HG03159 (cell line): ENCODE measurements at regions not wholly inside any gene's neighbourhood (a gene's known extent, or its start where the extent isn't known, plus 50 kb on each side); places are given as distances from the start of the nearest gene placed in this dataset.
A peak's percentile ranks its signal among the peaks of the same experiment; 100 is the strongest.

Experiments used
- ATAC-seq: cut with Tn5 transposase; IDR thresholded peaks from one replicate; pipeline ENCODE4 v1.9.1; 2021; ENCODE audit warnings: mild to moderate bottlenecking, moderate library complexity; ENCODE audit not compliant: unreplicated experiment

DNA sequence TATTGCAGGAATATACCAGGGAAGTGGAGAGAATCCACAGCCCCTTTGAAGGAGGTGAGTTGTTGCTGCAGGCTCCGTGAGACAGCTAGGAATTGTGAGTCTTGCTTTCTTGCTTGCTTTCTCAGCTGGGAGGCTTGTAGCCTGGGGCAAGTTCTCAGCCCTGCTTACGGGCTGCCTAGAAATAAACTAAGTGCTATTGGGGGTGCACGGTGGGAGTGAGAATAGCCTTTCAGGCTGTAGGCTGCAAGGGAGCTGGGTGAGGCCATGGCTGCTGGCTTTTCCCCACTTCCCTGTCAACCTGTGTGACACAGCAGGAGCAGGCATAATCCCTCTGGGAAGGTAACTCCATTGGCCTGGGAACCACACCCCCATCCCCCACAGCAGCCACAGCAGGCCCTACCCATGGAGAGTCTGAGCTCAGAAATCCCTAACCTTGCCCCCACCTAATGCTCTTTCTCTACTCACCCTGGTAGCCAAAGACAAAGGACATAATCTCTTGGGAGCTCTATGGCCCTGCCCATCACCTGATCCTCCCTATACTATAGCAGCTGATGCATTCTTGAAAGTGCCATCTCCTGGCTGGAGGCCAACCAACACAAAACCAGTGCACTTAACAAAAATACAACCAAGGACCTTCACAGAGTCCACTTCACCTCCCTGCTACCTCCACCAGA is 113.0 kb downstream of the MMRN1 start:
- no peak for ATAC-seq

DNA sequence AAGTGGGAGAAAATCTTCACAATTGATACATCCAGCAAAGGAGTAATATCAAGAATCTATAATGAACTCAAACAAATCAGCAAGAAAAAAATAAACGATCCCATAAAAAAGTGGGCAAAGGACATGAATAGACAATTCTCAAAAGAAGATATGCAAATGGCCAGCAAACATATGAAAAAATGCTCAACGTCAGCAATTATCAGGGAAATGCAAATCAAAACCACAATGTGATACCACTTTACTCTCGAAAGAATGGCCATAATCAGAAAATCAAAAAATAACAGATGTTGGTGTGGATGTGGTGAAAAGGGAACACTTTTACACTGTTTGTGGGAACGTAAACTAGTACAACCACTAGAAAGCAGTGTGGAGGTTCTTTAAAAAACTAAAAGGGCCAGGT is 114.3 kb upstream of the CCSER1 start:
- no peak for ATAC-seq

DNA sequence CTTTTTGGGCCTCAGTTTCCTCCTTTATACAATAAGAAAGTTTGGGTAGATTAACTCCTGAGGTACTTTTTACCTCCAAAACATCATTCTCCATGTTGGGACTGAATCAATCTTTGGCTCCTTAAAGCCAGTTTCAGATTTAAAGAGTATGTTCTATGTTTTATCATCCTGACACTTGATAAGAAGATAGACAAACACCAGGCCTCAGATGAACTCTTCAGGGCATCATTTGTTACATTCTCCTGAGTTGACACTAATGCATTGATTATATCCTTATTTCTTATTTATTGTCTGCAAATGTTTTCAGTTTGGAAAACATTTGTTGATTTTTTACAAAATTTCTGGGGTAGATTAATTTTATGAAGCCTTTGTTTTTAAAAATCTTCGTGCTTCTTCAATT is 102.7 kb upstream of the CCSER1 start:
- no peak for ATAC-seq

DNA sequence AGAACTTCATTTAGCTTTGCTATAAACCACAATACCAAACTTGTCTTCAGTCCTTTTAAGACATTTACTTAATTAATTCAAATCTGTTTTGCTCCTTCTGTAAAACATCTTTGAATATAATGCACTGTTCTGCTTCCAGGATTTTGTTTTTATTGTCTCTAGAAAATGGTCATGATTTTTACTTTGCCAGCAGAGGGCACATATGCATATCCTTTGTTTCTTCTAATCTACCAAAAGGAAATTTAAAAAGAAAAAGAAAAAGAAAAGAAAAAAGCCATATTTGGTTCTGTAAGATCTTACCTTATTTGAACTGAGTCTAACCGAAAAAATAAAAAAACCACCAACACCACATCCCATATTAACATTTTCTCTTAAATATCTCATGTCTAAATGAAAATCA is 101.9 kb upstream of the CCSER1 start:
- no peak for ATAC-seq

DNA sequence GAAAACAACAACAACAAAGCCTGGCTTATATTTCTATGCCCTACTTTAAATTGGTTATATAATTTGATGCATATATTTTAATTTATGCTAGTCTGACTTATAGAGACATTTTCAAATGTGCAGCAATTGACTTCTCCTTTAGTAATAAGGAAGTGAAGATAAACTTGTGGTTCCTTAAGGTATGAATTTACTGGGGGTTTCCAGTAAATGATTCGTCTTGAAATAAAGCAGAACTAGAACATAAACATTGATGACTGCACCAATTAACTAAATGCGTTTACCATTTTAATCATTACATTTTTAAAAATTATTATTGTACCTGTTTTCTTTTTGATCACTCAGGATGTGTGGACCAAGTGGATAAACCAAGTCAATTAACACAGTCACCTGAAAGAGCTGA is 99.6 kb upstream of the CCSER1 start:
- peak; percentile 97 for ATAC-seq

DNA sequence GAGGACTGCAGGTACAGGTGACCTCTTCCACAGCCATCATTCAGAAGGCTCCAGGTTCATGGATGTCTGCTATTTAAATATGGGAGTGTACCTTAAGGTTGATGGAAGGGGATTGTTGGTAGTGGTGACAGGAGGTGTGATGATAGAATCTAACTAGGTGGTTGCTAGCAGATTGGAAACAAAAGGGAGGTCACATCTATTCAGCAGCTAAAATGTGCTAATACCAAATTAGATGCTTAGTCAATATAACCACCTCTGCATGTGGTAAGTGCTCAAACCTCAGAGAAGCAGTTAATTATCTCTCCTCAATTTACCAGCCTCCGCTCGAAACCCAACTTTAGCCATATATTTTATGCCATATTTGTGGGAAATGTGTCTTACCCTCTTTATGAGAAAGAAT is 98.7 kb upstream of the CCSER1 start:
- ATAC-seq = no peak

DNA sequence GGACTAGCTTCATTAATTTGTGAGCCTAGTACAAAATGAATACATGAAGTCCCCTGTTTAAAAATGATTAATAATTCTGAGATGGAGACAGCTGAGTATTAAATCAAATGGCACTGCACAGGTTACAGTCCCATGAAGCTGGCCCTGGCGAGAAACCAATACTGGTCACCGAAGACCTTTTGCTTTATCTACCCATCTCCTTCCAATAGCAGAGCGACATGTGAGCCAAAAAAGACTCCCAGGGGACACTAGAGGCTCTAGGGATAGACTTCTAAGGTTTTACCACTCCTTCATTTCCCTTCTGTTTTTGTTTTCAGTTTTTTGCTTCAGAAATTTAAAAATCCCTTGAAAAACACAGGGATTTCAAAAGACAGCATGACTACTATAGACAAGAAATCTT is 97.0 kb upstream of the CCSER1 start:
- ATAC-seq = no peak

DNA sequence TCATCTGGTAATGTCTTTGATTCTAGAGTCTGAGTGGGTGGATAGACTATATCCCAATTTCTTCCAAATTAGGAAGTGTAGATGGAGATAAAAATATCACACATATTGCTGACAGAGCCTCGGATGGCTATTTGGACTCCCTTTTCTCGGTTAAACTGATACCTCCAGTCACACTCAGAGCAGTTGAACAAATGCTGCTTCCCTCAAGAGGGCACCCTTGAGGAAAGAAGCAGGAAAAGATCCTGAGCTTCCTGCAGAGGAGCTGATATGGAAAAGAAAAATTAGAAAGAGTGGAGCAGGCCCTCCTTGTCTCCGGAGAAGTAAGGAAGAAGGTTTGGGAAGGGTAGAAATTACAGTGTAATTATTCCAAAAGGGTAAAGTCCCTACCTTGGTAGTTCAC is 96.2 kb upstream of the CCSER1 start:
- ATAC-seq = no peak

DNA sequence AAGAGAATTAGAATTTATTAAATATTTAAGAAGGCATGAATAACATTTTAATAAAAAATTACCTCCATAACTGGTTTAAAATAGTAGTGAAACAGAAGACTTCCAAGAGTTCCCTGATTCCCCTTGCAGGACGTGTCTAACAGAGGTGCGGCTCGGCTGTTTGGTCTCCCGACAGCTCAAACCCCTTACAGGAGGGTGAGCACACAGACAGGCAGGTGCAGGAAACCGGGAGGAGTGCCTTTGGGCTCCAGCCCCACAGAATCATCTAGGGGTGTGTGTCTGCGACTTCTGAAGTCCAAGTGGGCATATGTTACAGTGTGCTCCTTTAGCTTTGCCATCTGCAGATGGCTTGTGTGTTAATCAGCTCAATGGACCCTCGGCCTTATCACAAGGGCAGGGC is 88.1 kb upstream of the CCSER1 start:
- no peak for ATAC-seq

DNA sequence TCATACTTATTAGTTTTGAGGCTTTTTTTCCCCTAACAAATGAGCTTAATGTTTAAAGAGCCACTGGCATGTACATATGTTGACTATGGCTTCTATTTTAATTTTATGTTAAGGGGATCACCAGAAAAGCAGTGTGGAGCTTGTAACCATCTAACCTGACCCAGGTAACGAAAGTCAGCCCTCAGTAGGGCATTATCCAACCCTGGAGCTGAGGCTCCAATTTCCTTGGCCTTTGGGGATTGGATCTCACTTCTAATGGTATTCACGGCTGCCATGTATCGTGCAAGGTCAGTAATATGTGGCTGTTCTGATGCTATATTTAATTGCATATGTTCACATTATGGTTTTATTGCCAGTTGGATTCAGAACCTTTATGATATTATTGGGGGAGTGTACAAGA is 75.2 kb upstream of the CCSER1 start:
- ATAC-seq = no peak

DNA sequence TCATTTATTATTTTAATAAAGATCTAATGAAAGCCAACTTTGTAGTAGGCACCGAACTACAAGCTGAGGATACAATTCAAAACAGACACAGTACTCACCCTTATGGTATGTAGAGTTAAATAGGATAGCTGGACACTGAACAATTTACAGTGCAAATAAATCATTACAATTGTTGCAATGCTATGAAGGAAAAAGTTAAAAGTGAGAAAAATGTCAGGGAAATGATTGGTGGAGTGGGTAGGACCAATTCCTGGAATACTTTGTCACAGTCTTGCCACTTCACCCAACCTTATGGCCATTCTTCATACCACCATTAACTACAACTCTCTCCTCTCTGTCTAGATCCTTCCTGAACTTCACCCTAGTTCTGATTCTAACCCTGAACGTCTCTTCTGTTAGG is 70.1 kb upstream of the CCSER1 start:
- ATAC-seq = no peak

DNA sequence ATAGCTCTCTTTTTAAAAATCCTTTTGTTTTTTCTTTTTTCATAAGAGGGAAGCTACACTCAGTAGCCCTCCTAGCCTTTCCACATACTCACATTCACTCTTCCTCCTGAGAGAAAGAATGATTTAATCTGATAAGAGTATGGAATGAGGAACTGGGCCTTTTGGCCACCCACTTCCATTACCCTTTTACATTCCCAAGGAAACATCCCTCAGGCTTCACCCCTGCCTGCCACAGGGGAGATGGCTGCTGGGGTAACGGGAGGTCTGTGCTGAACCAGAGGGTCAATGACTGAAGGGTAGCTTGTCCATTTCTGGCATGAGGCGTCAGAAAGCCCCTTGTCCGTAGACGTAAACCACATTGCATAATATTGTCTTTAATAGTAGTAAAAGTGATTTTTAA is 67.2 kb upstream of the CCSER1 start:
- no peak for ATAC-seq

DNA sequence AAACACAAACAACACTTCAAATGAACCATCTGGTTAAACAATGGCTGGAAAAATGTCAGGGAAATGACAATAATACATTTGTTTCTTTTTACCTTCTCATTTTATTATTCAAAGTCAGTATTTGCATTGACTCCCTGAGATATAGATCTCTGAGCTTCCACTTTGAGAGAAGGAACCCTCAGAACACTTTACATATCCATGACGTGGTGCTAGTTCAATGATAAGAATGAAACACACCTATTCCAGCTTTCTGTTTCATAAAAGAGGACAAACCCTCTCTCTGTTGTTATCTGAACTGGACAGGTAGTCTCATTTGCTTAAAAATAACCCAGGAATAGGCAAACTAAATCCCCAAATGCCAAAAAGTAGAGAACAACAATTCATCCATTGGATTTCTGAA is 65.3 kb upstream of the CCSER1 start:
- ATAC-seq = peak; percentile 55

DNA sequence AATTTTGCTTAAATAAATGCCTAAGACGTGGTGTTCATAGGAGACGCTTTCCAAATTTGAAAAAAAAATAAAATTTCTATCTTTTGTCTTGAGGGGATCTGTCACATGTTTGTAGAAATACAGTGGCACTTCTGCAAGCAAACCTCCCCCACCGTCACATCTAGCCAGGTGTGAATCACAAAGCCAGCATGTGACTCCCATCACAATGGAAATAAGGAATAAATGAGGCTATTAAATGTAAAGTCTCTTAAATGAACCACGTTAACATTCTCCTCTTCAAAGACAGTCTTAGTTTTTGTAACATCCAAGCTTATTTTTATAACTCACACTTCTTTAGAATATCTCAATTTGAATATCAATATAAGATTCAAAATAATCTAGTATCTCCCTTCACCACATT is 63.0 kb upstream of the CCSER1 start:
- no peak for ATAC-seq

DNA sequence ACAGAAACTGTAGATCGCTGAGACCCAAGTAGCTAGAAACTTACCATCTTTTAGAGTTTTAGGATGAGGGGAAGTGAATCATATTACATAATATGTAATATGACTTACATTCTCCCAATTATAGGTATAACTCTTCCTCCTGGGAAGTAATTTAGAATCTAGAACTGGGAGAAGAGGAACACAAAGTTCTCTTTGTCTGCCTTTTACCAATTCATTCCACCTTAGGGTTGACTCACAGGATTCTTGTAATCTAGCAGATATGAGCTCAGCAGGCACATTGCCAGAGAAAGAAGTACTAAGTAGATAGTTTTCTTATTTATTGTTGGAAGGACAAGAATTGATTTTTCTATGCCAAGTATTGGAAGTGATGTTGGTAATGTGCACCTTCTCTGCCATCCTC is 58.0 kb upstream of the CCSER1 start:
- ATAC-seq = no peak

DNA sequence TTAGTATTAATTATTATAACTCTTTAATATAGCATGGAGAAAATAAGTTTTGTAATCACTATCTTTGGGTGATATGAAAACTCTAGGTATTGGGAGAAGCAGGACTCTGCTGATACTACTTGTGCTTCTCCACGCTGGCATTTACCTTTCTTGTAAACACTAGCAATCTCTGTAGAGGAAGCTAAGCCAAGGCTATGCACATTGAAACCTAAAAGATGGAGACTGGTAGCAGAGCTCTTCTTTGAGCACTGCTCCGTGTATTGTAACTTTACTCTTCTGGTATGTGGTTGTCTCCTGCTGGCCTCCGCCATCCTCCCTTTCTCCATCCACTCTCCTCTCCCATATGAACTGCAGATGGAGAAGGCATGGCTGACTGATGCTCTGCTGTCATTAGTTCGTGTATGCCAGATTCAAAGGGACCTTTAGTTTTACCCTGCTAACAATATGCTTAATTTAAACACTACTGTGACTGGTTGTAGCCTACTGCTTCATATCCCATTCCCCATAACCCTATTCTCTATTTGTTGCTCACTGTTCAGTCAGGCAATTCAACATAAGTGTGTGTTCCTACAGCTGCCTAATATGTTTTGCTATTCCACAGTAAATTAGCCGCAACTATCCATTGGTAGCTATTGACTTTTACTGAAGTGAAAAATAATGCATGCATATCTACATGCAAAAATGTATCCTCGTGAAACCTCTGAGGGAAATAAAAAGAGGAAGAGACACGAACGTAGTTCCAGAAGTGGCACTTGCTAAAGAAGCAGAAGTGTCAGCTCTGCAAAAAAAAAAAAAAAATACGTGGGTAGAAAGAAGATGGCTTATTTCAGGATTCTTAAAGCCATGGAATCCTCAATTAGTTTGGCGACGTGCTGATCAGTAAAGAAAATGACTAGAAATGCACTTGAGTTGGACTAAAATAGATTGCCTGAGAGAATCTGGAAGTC is 55.6 kb upstream of the CCSER1 start:
- ATAC-seq = peak; percentile 68

DNA sequence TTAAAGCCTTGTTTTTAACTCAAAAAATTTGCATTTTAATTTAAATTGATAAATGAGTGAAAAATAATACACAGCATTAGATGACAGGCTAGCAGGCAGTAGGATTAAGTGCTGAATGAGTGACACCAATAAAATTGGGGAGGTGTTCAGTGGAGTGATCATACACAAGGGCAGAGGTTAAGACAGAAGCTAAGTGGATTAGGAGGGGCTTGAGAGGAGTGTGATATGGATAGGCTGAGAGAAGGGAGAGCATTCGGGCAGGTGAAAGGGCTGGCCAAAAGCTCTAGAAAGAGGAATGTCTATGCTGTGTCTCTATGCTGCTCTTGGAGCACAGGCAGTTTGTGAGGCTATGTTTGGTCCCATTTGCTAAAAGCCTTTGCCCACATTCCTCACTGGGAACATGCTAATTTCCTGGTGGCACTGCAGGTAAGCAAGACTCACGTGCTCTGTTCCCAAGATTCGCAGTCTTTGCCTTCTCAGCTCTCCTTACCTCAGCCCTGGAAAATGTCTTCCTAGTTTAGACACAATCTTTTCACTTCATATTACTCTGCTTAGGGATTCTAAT is 52.8 kb upstream of the CCSER1 start:
- no peak for ATAC-seq
